ENCODE measurements at regions not wholly inside any gene's neighbourhood (a gene's known extent, or its start where the extent isn't known, plus 50 kb on each side); places are given as distances from the start of the nearest gene placed in this dataset.

- no peak for TF ChIP-seq EZH2phosphoT487 (IDR thresholded peaks at IDR 0.05; ENCODE audit: low read depth, severe bottlenecking, unreplicated experiment)
- TF ChIP-seq, protein P1, sequence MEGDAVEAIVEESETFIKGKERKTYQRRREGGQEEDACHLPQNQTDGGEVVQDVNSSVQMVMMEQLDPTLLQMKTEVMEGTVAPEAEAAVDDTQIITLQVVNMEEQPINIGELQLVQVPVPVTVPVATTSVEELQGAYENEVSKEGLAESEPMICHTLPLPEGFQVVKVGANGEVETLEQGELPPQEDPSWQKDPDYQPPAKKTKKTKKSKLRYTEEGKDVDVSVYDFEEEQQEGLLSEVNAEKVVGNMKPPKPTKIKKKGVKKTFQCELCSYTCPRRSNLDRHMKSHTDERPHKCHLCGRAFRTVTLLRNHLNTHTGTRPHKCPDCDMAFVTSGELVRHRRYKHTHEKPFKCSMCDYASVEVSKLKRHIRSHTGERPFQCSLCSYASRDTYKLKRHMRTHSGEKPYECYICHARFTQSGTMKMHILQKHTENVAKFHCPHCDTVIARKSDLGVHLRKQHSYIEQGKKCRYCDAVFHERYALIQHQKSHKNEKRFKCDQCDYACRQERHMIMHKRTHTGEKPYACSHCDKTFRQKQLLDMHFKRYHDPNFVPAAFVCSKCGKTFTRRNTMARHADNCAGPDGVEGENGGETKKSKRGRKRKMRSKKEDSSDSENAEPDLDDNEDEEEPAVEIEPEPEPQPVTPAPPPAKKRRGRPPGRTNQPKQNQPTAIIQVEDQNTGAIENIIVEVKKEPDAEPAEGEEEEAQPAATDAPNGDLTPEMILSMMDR (IDR thresholded peaks at IDR 0.05; ENCODE audit: poor library complexity) = no peak
- no peak for TF ChIP-seq EZH2 (IDR thresholded peaks at IDR 0.05; ENCODE audit: borderline replicate concordance)
Observed at GRCh38 chr12:131266591-131267467, 313.1 kb downstream of the ADGRD1 start.
